GM18867 (cell line): ENCODE measurements at regions not wholly inside any gene's neighbourhood (a gene's known extent, or its start where the extent isn't known, plus 50 kb on each side); places are given as distances from the start of the nearest gene placed in this dataset.
"Not testable (repeated sequence)": the region's sequence is repeated elsewhere in the genome, so short reads cannot be mapped to it uniquely, and the experiment has no call there.

Source experiments
- ATAC-seq: cut with Tn5 transposase; IDR thresholded peaks from one replicate; pipeline ENCODE4 v1.9.1; 2021; ENCODE audit warnings: mild to moderate bottlenecking, moderate library complexity; ENCODE audit not compliant: unreplicated experiment

- ATAC-seq = no peak
Observed at GRCh38 chr11:24108609-24109008, 388.2 kb upstream of the LUZP2 start.

GRCh38 chr11:24122291-24122690 lies 374.6 kb upstream of the LUZP2 start:
- no peak for ATAC-seq

- no peak for ATAC-seq
Observed at GRCh38 chr11:24124876-24125275, 372.0 kb upstream of the LUZP2 start.

DNA sequence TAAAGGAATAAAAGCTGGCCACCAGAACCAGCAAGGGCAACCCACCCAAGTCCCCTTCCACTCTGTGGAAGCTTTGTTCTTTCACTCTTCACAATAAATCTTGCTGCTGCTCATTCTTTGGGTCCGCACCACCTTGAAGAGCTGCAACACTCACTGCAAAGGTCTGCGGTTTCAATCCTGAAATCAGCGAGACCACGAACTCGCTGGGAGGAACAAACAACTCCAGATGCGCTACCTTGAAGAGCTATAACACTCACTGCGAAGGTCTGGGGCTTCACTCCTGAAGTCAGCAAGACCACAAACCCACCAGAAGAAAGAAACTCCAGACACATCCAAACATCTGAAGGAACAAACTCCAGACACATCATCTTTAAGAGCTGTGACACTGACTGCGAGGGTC lies 365.2 kb upstream of the LUZP2 start:
- no peak for ATAC-seq

DNA sequence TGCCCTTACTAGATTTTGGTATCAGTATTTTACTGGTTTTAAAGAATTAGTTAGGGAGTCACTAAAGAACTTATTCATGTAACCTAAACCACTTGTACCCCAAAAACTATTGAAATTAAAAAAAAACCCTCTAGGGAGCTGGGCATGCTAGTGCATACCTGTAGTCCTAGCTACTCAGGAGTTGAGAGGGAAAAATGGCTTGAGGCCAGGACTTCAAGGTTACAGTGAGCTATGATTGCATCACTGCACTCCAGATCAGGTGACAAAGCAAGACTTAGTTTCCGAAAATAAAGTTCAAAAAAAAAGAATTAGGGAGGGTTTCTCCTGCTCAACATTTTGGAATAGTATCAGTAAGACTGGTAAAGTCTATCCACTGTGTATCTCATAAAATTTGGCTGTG lies 364.4 kb upstream of the LUZP2 start:
- ATAC-seq = no peak

DNA sequence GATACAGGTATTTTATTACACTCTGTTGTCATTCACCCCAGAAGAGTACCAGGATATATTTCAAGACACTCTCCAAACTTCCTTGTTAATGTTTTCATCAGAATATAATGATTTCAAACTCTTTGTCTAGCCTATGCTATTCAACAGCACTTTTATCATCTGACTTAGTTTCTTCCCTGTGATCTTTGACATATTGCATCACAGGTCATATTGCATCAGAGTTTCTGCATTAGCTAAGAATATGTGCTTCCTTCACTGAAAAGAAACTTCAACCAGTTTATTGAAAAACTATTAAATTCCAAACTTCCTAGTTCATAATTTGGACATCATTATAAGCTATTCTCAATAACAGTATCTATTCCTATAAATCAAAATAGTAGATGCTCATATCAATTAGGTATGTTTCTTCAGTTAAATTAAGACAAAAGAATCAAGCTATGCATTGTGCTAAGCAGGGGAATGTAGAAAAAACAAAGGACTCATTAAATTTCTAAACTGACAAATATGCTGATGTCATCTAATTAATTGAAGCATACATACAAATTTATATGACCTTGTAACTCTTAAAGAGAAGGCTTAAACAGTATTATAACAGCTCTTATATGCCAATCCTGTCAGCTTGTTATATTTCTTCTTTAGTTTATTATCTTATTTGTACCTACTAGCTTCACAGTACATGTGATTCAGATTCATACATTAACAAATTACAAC lies 361.8 kb upstream of the LUZP2 start:
- ATAC-seq = no peak

DNA sequence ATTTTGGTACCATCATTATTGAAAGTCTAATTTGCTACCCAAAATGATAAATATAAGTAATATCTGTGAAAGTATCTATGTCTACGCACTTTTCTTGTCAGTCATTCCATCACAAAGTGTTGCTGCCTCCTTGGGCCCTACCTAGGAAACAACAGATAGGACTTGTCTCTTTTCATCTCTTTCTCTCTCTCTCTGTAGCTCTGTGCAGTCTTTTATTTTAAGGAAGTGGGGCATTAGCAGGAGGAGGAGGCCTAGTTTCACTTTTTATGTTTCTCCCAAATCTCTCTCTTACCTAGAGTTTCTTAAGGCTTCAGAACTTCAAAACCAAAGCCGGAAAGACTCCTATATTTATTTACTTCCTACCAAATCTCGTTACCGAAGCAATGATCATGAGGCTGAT lies 354.8 kb upstream of the LUZP2 start:
- ATAC-seq = no peak

GRCh38 chr11:24145411-24145810 lies 351.4 kb upstream of the LUZP2 start:
- ATAC-seq = no peak

GRCh38 chr11:24153337-24153736 lies 343.5 kb upstream of the LUZP2 start:
- ATAC-seq = no peak

- ATAC-seq = no peak
Observed at GRCh38 chr11:24155792-24156191, 341.1 kb upstream of the LUZP2 start.

DNA sequence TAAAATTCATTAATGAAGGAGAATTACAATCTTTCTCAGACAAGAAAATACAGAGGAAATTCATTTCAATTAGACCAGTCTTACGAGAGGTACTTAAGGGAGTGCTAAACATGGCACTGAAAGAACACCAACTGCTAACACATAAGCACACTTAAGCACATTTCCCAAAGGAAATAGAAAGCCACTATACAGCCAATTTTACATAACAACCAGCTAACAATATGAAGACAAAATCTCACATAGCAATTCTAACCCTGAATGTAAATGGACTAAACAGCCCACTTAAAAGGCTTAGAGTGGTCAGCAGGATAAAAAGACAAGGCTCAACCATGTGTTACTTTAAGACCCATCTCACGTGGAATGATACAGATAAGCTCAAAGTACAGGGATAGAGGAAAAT lies 339.5 kb upstream of the LUZP2 start:
- ATAC-seq = no peak

- ATAC-seq = no peak
Observed at GRCh38 chr11:24161587-24161986, 335.3 kb upstream of the LUZP2 start.

- ATAC-seq = no peak
Observed at GRCh38 chr11:24163146-24163545, 333.7 kb upstream of the LUZP2 start.

DNA sequence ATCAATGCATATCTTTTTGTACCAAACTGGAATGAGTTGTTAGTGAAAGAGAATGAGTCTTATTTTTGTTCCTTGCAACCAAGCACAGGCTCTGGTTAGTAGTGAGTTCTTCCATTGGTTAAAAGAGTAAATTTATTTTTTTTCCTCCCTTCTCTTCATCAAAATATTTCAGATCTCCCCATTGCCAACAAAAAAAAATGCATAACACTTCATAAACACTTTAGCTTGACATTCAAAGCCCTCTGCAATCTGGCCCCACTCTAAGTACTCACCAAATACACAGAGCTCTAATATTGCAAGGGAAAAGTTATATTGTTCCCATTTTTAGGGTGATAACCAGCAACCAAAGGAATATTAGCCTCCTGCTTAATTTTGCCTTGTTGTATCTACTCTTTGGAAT lies 333.0 kb upstream of the LUZP2 start:
- no peak for ATAC-seq

GRCh38 chr11:24171869-24172268 lies 325.0 kb upstream of the LUZP2 start:
- ATAC-seq = no peak

DNA sequence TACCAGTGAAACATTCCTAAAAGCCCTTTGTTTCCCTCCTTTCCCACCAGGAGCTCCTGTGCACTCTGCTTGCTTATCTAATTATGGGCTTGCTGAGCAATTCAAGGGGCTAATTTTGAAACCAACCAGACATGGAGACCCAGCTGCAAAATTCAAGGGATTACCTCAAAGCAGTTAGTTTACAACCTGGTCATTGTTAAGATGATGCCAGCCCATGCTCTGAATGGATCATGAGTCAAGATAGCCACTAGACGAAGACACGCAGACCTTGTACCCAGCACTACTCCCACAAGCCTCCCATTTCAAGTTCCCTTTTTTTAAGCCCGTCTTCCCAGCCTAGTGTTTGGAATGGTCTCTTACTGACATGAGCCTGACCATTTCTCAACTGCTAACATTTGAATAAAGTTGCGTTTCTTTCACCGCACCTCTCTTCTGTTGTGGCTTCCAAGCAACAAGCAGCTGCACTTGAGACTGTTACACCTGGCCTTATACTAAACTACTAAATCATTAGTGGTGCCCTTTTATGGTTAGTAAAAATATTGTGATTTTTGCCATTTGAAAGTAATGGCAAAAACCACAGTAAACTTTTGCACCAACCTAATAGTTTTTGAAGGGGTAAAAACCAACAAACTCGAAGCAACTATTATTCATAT lies 315.3 kb upstream of the LUZP2 start:
- ATAC-seq = no peak

DNA sequence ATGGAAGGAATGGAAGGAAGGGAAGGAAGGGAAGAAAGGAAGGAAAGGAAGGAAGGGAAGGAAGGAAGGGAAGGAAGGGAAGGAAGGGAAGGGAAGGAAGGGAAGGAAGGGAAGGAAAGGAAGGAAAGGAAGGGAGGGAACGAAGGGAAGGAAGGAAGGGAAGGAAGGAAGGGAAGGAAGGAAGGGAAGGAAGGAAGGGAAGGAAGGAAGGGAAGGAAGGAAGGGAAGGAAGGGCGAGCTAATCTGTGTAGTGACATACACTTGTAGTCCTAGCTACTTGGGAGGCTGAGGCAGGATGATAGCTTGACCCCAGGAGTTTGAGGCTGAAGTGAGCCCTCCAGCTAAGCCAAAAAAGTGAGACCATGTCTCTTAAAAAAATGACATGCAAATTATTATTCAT lies 311.3 kb upstream of the LUZP2 start:
- ATAC-seq = not testable (repeated sequence)

DNA sequence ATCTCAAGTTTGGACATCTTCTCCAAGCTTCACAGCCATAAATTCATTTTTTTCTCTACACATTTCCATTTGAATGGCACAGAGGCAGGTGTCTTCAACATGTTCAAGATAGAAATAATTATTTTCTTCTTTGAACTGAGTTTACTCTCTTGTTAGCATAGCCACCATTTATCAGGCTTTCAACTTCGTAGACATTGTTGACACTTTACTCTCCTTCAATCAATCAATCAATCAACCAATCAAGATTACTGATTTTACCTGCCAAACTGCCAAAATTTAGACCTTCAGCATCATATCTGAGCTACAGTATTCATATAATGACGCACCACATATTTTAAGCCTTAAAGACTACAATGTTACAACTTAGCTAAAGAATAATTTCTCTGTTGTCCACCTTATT lies 300.1 kb upstream of the LUZP2 start:
- ATAC-seq = no peak

DNA sequence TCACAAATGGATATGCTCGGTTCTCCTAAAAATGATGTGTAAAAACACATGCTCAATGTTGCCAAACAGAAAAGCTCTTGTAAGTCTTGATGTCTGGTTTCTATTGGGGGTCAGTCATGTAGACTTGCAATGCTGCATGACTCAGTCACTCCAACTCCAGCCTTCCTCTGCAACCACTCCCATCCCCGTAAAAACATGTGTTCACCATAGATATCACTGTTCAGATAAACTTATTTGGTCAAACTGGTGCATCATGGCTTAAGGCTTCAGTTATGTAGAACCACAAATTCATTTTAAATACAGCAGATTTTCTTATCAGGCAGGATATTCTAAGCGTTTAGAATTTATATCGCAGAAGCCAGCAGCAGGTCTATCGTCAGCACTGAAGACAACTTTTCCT lies 298.4 kb upstream of the LUZP2 start:
- no peak for ATAC-seq

DNA sequence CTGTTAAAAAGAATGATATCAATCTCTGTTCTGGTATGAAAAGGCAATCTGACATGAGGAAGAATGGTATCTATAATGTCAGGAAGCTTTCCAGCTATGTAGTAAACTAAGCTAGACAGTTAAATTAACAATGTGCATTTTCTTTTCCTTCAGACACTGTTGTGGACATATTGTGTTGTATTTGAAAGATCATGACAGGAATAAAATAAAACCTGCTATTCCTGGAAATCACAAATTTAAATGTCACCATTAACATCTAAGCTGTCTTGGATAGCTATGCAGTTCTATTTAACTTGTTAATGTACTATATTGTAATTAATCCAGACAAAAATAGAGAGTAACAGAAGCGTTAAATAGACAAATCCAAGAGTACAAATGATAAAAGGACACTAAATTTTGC lies 297.4 kb upstream of the LUZP2 start:
- ATAC-seq = no peak

GRCh38 chr11:24206030-24206429 lies 290.8 kb upstream of the LUZP2 start:
- no peak for ATAC-seq

- ATAC-seq = no peak
Observed at GRCh38 chr11:24206511-24206910, 290.3 kb upstream of the LUZP2 start.

- ATAC-seq = no peak
Observed at GRCh38 chr11:24216488-24216887, 280.4 kb upstream of the LUZP2 start.
